ENCODE measurements at regions not wholly inside any gene's neighbourhood (a gene's known extent, or its start where the extent isn't known, plus 50 kb on each side); places are given as distances from the start of the nearest gene placed in this dataset.

DNA sequence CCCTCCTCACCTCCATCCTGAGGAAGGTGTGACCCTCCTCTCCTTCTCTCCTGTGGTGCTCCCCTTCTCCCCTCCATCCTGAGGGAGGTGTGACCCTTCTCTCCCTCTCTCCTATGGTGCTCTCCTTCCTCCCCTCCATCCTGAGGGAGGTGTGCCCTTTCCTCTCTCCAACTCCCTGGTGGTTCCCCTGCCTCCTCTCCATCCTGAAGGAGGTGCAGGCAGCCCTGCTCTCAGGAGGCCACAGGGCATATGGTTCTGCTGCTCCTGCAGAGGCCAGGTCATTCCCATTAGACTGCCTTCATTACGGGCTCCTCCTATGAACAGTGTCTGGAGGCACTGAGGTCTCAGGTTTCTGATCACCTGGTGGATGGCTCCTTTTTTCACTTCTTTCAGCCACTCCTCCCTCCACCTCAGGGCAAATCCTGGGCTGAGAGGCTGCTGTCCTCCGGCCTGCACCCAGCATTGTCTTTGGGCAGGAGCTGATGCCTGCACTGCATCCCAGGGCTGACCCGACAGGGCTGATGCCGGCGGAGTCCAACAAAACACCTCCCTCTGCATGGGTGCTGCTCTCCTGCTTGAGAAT is 197.1 kb downstream of the MED10 start:
- Histone ChIP-seq H3K9ac (ENCODE audit: insufficient read depth, low read length) (no peak overlapping the region), H3K9me3 (ENCODE audit: control insufficient read depth, insufficient read depth, low read depth, low read length) (no peaks in the 10 kb centered on the region), H3K4me2 (ENCODE audit: extremely low read depth, insufficient read depth, low read length) (no peak overlapping the region), H3K79me2 (ENCODE audit: control insufficient read depth, insufficient read depth, low read length) (no peaks in the 10 kb centered on the region), H3K27ac (ENCODE audit: insufficient read depth, low read length) (no peak overlapping the region), H4K20me1 (ENCODE audit: control insufficient read depth, extremely low read depth, insufficient read depth, low read length) (no peaks in the 10 kb centered on the region), H3K4me1 (ENCODE audit: control insufficient read depth, extremely low read depth, insufficient read depth, low read length) (no peaks in the 10 kb centered on the region), H3K27me3 (ENCODE audit: control insufficient read depth, insufficient read depth, low read length) (no peaks in the 10 kb centered on the region), H3K36me3 (ENCODE audit: control insufficient read depth, insufficient read depth, low read length) (no peaks in the 10 kb centered on the region), H2AFZ (ENCODE audit: low read length) (no peak overlapping the region), H3K4me3 (replicated peaks in 1 of 4; ENCODE audit: control extremely low read depth in 1 of 4, insufficient read depth in 1 of 4, low read depth in 3 of 4, low read length in 4 of 4) (no peak overlapping the region)
- no peak for DNase-seq (ENCODE audit: low read depth in 2 of 2)
- TF ChIP-seq EZH2 (IDR thresholded peaks at IDR 0.05; ENCODE audit: low read length, missing control alignments) = no peak
- TF ChIP-seq, protein P1, sequence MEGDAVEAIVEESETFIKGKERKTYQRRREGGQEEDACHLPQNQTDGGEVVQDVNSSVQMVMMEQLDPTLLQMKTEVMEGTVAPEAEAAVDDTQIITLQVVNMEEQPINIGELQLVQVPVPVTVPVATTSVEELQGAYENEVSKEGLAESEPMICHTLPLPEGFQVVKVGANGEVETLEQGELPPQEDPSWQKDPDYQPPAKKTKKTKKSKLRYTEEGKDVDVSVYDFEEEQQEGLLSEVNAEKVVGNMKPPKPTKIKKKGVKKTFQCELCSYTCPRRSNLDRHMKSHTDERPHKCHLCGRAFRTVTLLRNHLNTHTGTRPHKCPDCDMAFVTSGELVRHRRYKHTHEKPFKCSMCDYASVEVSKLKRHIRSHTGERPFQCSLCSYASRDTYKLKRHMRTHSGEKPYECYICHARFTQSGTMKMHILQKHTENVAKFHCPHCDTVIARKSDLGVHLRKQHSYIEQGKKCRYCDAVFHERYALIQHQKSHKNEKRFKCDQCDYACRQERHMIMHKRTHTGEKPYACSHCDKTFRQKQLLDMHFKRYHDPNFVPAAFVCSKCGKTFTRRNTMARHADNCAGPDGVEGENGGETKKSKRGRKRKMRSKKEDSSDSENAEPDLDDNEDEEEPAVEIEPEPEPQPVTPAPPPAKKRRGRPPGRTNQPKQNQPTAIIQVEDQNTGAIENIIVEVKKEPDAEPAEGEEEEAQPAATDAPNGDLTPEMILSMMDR (conservative IDR thresholded peaks at IDR 0.05 in 1 of 2, IDR thresholded peaks at IDR 0.05 in 1 of 2; ENCODE audit: low read depth in 1 of 2, low read length in 2 of 2) = no peak

DNA sequence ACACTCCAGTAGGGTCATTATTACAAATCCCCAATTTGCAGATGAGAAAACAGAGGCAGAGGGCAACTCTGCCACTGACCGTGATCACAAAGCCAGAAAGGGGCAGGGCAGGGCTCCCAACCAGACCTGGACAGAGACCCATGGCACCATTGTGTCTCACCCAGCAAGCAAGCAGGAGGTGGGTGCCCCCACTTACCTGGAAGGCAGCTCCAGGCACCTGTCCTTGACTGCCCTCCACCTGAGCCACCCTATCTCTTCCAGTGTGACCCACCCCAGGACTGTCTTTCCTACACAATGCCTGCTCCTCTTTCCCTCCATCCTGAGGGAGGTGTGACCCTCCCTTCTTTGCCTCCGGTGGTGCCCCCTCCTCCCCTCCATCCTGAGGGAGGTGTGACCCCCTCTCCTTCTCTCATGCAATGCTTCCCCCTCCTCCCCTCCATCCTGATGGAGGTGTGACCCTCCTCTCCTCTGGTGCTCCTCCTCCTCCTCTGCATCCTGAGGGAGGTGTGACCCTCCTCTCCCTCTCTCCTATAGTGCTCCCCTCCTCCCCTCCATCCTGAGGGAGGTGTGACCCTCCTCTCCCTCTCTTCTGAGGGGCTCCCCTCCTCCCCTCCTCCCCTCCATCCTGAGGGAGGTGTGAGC is 198.0 kb downstream of the MED10 start:
- TF ChIP-seq, protein P1 (conservative IDR thresholded peaks at IDR 0.05 in 1 of 2, IDR thresholded peaks at IDR 0.05 in 1 of 2; ENCODE audit: low read depth in 1 of 2, low read length in 2 of 2) = no peak
- TF ChIP-seq EZH2 (IDR thresholded peaks at IDR 0.05; ENCODE audit: low read length, missing control alignments) = no peak
- Histone ChIP-seq H3K36me3 (ENCODE audit: control insufficient read depth, insufficient read depth, low read length) (no peaks in the 10 kb centered on the region), H3K9me3 (ENCODE audit: control insufficient read depth, insufficient read depth, low read depth, low read length) (no peaks in the 10 kb centered on the region), H3K4me1 (ENCODE audit: control insufficient read depth, extremely low read depth, insufficient read depth, low read length) (no peaks in the 10 kb centered on the region), H3K4me2 (ENCODE audit: extremely low read depth, insufficient read depth, low read length) (no peak overlapping the region), H4K20me1 (ENCODE audit: control insufficient read depth, extremely low read depth, insufficient read depth, low read length) (no peaks in the 10 kb centered on the region), H2AFZ (ENCODE audit: low read length) (no peak overlapping the region), H3K79me2 (ENCODE audit: control insufficient read depth, insufficient read depth, low read length) (no peaks in the 10 kb centered on the region), H3K27me3 (ENCODE audit: control insufficient read depth, insufficient read depth, low read length) (no peaks in the 10 kb centered on the region), H3K4me3 (replicated peaks in 1 of 4; ENCODE audit: control extremely low read depth in 1 of 4, insufficient read depth in 1 of 4, low read depth in 3 of 4, low read length in 4 of 4) (no peak overlapping the region), H3K9ac (ENCODE audit: insufficient read depth, low read length) (no peak overlapping the region), H3K27ac (ENCODE audit: insufficient read depth, low read length) (no peak overlapping the region)
- DNase-seq (ENCODE audit: low read depth in 2 of 2) = no peak

DNA sequence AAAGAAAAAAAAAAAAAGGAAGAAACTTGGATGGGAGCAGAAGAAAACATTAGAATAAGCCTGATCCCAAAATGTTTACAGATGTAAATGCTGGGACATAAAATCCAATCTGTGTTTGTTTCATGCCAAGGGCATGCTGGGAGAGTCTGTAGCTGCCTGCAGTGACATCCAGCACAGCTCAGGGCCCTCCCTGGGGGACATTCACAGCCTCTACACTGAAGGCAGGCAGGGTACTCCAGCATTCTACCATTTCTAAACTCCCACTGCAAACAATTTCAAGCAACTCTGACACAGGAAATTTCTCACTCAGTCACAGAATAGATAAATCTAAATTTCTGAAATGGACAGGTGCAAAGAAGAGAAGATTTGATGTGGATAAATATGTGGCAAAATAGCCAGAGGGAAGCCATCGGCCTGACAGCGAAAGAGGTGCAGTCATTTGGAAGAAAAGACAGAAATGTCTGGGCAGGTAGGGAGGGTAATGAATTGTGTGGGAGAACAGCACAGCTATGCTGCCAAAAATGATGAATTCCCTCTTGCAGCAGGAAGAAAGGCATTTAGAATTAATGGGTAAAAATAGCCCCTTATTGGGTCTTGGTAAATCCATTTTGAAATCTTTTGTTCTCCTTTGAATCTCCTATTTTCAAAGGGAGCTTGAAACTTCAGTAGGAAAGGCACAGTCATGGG is 199.4 kb downstream of the MED10 start:
- Histone ChIP-seq H3K9me3 (ENCODE audit: control insufficient read depth, insufficient read depth, low read depth, low read length) (no peaks in the 10 kb centered on the region), H3K4me3 (replicated peaks in 1 of 4; ENCODE audit: control extremely low read depth in 1 of 4, insufficient read depth in 1 of 4, low read depth in 3 of 4, low read length in 4 of 4) (no peak overlapping the region)

More for the DNA sequence above, 199.4 kb downstream of the MED10 start:
- Histone ChIP-seq H3K36me3 (ENCODE audit: control insufficient read depth, insufficient read depth, low read length) (no peaks in the 10 kb centered on the region), H3K27me3 (ENCODE audit: control insufficient read depth, insufficient read depth, low read length) (no peaks in the 10 kb centered on the region), H4K20me1 (ENCODE audit: control insufficient read depth, extremely low read depth, insufficient read depth, low read length) (no peaks in the 10 kb centered on the region), H3K79me2 (ENCODE audit: control insufficient read depth, insufficient read depth, low read length) (no peaks in the 10 kb centered on the region), H3K27ac (ENCODE audit: insufficient read depth, low read length) (no peak overlapping the region), H2AFZ (ENCODE audit: low read length) (no peak overlapping the region), H3K4me2 (ENCODE audit: extremely low read depth, insufficient read depth, low read length) (no peak overlapping the region), H3K4me1 (ENCODE audit: control insufficient read depth, extremely low read depth, insufficient read depth, low read length) (no peaks in the 10 kb centered on the region), H3K9ac (ENCODE audit: insufficient read depth, low read length) (no peak overlapping the region)
- TF ChIP-seq, protein P1 (conservative IDR thresholded peaks at IDR 0.05 in 1 of 2, IDR thresholded peaks at IDR 0.05 in 1 of 2; ENCODE audit: low read depth in 1 of 2, low read length in 2 of 2) = no peak
- TF ChIP-seq EZH2 (IDR thresholded peaks at IDR 0.05; ENCODE audit: low read length, missing control alignments) = no peak
- DNase-seq (ENCODE audit: low read depth in 2 of 2) = no peak

All from fibroblast of lung (primary cell).